NK-92 treated with Interleukin-12 subunit alpha and Interleukin-12 subunit beta, amount 100 ng/mL, for 24 hours (cell line): ENCODE measurements at regions not wholly inside any gene's neighbourhood (a gene's known extent, or its start where the extent isn't known, plus 50 kb on each side); places are given as distances from the start of the nearest gene placed in this dataset.

Experiments used
- DNase-seq: peaks from one replicate; lab custom pipeline; 2025; lab: John Stamatoyannopoulos, UW

DNA sequence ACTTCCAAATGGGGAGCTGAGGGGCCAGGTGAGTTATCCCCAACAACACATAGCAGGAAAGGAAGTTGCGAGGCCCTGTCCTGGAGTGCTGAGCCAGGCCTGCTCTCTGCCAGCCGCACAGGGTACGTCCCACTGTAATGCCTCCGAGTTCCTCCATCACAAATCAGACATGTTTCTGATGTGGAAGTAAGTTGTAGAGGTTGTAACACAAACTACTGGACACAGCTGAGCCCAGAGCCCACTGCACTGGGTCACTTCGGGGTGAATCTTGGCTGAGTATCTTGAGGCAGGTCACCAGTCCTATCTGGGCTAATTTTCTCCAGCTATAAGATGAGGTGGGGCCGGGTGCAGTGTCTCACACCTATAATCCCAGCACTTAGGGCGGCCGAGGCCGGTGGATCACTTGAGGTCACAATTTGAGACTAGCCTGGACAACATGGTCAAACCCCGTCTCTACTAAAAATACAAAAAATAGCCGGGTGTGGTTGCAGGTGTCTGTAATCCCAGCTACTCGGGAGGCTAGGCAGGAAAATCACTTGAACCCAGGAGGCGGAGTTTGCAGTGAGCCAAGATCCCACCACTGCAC lies 100.8 kb upstream of the CDH5 start:
- no peak for DNase-seq

DNA sequence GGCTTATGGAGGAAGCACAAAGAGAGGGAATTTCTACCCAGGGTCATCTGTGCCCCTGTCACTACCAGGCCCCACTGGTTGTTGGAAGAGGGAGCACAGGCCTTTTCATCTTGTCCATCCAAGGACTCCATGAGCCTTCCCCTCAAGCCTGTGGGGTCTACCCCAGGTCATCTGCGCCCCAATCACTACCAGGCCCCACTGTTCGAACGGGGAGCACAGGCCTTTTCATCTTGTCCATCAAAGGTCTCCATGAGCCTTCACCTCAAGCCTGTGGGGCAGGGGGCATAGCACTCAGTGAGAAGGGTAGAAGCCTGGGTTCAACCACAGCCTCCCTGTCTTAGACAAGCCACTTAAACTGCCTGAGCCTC lies 101.5 kb upstream of the CDH5 start:
- no peak for DNase-seq

DNA sequence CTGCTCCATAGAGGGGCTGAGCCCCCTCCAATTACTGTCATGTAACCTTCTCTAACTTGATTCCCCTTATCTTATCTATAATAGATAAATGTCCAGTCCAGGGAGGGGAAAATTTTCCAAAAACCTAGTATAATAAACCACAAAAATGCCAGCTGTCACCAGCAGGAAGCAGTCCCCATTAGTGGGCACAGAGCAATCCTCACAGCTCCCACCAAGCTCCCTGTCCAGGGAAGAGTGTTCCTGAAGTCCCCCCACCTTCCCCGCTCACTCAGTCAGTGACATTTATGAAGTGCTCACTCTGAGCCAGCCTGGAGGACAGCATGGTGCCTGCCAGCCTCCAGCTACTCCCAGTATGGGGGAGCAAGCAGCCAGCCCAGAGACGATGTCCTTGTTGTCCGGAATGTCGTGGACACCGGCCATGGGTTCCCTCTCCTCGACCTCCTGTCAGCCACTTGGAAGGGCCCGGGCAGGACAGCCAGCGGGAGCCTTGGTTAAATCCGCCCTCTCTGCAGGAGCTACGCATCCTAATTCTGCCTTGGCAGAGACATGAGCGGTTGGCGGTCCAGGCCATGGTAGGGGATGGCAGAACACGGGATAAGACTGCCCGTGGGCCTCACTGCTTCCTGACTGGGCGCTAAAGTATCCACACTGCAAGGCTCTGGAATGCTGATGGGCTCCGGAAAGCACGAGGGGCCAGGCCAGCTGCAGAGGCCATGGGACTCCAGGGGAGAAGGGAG lies 102.0 kb upstream of the CDH5 start:
- no peak for DNase-seq

DNA sequence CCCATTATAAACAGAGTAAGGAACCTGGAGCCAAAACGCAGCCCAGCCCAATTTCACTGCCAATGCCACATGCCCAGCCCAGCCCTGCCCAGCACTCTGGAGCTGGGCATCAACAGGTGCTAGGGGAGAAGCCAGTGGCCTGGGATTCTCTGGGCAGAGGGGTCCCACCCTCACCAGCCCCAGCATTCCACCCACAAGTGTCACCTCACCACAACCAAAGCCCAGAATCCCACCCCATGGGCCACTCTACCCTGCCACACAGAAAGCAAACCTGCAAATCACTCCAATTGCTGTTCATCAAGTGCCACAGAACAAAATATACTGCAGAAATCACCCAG lies 102.5 kb upstream of the CDH5 start:
- no peak for DNase-seq

GRCh38 chr16:66263168-66263972 lies 103.1 kb upstream of the CDH5 start:
- no peak for DNase-seq

- no peak for DNase-seq
Observed at GRCh38 chr16:66262253-66263167, 104.0 kb upstream of the CDH5 start.

- DNase-seq = no peak
Observed at GRCh38 chr16:66261826-66262225, 104.7 kb upstream of the CDH5 start.

- no peak for DNase-seq
Observed at GRCh38 chr16:66260522-66261254, 105.8 kb upstream of the CDH5 start.

- no peak for DNase-seq
Observed at GRCh38 chr16:66258916-66259845, 107.3 kb upstream of the CDH5 start.

DNA sequence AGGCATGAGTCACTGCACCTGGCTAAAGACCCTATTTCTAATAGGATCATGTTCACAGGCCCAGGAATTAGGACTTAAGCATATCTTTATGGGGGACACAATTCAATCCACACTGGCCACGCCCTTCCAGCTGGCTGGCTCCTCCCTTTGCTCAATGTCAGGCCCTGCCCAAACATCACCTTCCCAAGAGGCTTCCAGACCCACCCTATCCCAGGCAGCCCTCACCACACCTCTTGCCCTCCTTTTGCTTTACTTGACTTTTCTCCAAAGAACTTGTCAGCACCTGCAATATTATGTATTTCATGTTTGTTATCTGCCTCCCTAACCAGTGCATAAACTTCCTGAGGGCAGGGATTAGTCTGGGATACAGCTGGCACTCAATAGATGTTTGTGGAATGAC lies 109.6 kb upstream of the CDH5 start:
- DNase-seq = no peak

DNA sequence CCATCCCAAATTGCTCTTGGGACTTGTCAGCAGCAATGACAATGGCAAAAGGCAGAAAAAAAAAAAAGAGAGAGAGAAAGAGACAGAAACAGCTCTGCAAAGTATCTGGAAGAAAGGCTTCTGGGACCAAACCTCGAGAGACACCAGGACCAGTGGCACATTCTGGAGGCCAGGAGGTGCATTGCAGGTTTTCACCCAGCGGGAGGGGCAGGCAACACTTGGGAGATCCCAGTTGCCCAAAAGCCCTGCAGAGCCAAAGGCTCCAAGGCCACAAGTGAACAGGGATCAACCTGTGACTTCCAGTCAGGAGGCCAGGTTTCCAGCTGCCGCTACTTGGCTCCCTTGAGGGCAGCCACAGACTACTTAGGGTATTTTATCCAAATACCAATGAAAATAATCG lies 110.8 kb upstream of the CDH5 start:
- no peak for DNase-seq

- no peak for DNase-seq
Observed at GRCh38 chr16:66254751-66255150, 111.7 kb upstream of the CDH5 start.

DNA sequence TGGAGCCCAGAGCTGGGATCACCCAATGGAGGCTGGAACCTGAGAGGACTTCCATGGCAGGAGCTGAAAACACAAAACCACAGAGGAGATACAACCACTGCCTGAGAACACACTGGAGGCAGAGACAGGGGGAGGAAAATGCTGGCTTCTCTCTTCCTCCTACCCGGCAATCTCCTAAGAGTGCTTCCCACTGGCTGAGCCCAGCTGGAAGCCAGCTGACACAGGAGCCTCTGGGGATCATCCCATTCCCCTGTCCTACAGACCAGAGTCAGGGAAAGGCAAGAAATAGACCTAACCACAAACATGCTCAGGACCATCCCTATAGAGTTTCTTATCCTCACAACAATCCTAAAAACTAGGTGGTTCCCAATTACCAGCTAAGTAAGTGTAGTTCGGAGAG lies 112.4 kb upstream of the CDH5 start:
- no peak for DNase-seq

DNA sequence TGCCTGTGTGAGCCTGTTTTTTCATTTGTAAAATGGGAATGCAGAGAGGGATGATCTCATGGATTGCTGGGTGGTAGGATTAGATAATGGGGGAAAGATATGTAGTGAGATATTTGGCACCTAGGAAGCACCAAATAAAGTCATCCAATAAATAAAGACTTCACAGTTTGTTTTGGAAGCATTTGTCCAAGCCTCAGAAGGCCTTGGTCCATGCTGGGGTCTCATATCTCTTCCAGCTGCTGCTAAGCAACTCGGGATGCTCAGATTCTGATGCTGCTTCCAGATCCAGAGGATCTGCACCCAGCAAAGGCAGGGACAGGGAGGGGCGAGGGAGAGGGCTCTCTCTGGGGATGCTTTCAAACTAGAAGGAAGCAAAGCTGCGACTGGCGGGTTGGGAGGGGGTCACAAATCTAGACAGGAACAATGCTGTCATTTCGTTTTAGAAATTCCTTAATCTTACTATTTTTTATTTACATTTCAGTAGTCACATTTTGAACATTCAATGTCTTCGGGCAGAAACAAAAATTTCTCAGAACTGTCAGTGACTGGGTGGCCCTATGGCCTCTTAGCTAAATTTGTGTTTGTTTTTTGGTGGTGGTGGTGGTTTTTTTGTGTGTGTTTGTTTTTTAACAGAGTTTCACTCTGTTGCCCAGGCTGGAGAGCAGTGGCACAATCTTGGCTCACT lies 114.9 kb upstream of the CDH5 start:
- DNase-seq = no peak

GRCh38 chr16:66250686-66251431 lies 115.6 kb upstream of the CDH5 start:
- DNase-seq = no peak

DNA sequence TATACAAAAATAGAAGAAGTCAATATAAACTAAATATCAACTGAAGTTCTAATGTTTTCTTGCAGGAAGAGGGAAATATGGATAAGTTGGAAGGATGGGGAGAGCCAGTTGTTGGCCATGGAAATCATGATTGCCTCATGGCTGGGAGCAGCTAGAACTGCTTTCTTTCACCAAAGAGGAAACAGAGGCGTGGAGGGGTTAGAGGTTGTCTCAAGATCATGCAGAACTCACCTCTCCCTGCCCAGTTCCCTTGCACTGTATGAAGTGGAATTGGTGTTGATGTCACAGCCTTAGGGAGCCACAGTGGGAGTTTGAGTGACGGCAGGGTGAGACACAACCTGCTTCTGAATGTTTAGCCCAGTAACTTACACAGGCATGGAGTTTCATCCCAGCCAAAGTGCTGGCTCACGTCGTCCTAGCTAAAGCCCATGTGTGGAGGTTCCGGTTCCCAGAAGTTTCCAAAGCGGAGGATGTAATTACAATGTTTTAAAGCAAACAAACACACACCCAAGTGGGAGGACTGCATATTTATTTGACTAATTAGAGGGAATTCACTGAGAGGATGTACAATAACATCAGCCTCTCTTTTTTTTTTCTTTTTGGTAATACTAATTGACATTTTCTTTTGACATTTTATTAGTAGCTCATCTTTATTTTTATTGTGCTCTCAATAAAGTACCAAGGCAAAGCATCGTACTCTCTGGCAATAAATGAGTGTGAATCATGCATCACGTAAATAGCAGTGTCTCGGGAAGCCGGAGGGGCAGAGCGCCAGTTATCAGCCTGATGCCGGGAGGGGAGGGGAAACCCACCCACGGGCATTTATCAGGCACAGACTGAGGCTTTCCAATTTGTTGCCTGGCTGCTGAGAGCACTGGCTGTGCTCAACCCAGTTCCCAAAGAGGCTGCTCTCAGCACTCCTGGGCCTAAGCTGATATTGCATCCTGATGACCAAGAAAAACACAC lies 118.7 kb upstream of the CDH5 start:
- DNase-seq = no peak

GRCh38 chr16:66245868-66246267 lies 120.6 kb upstream of the CDH5 start:
- DNase-seq = no peak

DNA sequence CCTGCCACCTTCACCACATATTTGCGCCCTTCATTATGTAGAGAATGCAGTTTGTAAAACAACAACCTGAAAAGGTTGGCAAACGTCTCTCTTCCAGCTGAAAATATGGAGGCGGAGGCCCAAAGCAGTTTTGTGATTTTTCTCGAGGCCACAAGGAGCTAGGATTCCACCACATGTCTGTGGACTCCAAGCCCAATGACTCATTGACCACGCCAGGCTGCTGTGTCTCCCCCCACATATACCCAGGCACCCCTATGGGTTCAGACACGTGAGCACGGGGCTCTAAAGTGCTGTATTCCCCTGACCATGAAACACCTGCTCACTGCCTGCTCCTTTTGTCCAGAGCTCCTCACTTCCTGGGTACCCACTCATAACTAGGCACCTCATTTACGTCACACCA lies 121.4 kb upstream of the CDH5 start:
- DNase-seq = no peak
